C4-2B (cell line): ENCODE measurements at regions not wholly inside any gene's neighbourhood (a gene's known extent, or its start where the extent isn't known, plus 50 kb on each side); places are given as distances from the start of the nearest gene placed in this dataset.

Experiments used
- CTCF ChIP-seq: fragments of 450-650 bp; conservative IDR thresholded peaks from 2 replicates; pipeline ENCODE4 v1.5.1; 2017; ENCODE audit warnings: mild to moderate bottlenecking
- ZFX ChIP-seq: fragments of 450-650 bp; IDR thresholded peaks from 2 replicates; pipeline ENCODE4 v1.6.1; 2017

GRCh38 chr5:37936091-37936490 is 96.2 kb upstream of the GDNF start:
- TF ChIP-seq CTCF (no peak), ZFX (no peak)
